K562 (cell line): ENCODE measurements at regions not wholly inside any gene's neighbourhood (a gene's known extent, or its start where the extent isn't known, plus 50 kb on each side); places are given as distances from the start of the nearest gene placed in this dataset.

Source experiments
- ATAC-seq: fragments of 200-7000 bp; cut with Tn5 transposase; 3 replicates; pipeline ENCODE4 v1.9.1; 2020; ENCODE audit warnings: moderate library complexity
- BruUV-seq: library from RNA; stranded (reverse); fragments of 400-500 nt; replicated peaks from 2 replicates; lab custom pipeline; 2021; lab: Mats Ljungman, UMichigan
- CTCF ChIA-PET: fragments of 300-600 bp; formaldehyde crosslinking; extraction: SDS; loops from one replicate; lab custom pipeline; 2021; ENCODE audit warnings: low intra/inter-chr PET ratio; lab: Yijun Ruan, JAX
- POLR2A ChIA-PET: fragments of 300-600, 350-650 bp; sonication (Branson Sonifier 250); formaldehyde crosslinking; extraction: SDS; loops from one replicate; lab custom pipeline; 2021; ENCODE audit warnings: antibody characterized with exemption, inconsistent platforms; lab: Yijun Ruan, JAX
- DNase-seq, 4 experiments: peaks; one replicate each; pipeline versions ENCODE4 v3.0.0 to v3.0.0-alpha.2; 2011 to 2018; ENCODE audit warnings: low spot score in 3 of 4, mixed read lengths in 3 of 4; ENCODE audit errors: extremely low read depth in 1 of 4
- FAIRE-seq: peaks from 2 replicates; lab custom pipeline; 2011; peaks lifted over from hg19 to GRCh38; lab: Jason Lieb, UNC
- H2AFZ ChIP-seq: 2 replicates; pipeline ENCODE4 v1.6.0; 2011; ENCODE audit warnings: low read depth, low read length, control low read depth, inconsistent platforms
- H3K27ac ChIP-seq: fragments of 200-600 bp; 3 replicates; pipeline ENCODE4 v1.8.0; 2011; ENCODE audit warnings: low read depth, mild to moderate bottlenecking, control low read depth, inconsistent platforms, low read length, moderate library complexity, mixed read lengths; ENCODE audit errors: extremely low read depth
- H3K27me3 ChIP-seq, 2 experiments: fragments of 300-600 bp in 1 of 2; 2 replicates in 1 of 2; 3 replicates in 1 of 2; pipeline versions ENCODE4 v1.6.0 to v1.8.0; 2011; ENCODE audit warnings: inconsistent platforms in 2 of 2, low read length in 2 of 2, mild to moderate bottlenecking in 1 of 2, mixed read lengths in 1 of 2, moderate library complexity in 1 of 2; ENCODE audit not compliant: control insufficient read depth in 2 of 2, insufficient read depth in 2 of 2
- H3K36me3 ChIP-seq: fragments of 300-600 bp; 3 replicates; pipeline ENCODE4 v1.8.0; 2011; ENCODE audit warnings: mild to moderate bottlenecking, low read length, inconsistent platforms; ENCODE audit not compliant: control insufficient read depth, insufficient read depth
- H3K4me1 ChIP-seq, 2 experiments: fragments of 200-600 bp in 1 of 2; replicated peaks in 1 of 2; 2 replicates in 1 of 2; 3 replicates in 1 of 2; pipeline versions ENCODE4 v1.5.1 to v1.8.0; 2011; ENCODE audit warnings: inconsistent platforms in 2 of 2, low read length in 2 of 2, mild to moderate bottlenecking in 1 of 2, mixed read lengths in 1 of 2, moderate library complexity in 1 of 2; ENCODE audit not compliant: control insufficient read depth in 2 of 2, insufficient read depth in 2 of 2
- H3K4me2 ChIP-seq: 2 replicates; pipeline ENCODE4 v1.6.1; 2011; ENCODE audit warnings: low read length, control low read depth, inconsistent platforms, mixed read lengths; ENCODE audit not compliant: insufficient read depth
- H3K4me3 ChIP-seq: fragments of 200-600 bp; sonication (generic), shearing (Covaris generic); 2 replicates; pipeline ENCODE4 v1.5.1; 2016; ENCODE audit warnings: control low read depth, inconsistent platforms
- H3K79me2 ChIP-seq: fragments of 200-600 bp; 3 replicates; pipeline ENCODE4 v1.8.0; 2011; ENCODE audit warnings: low read length, inconsistent platforms; ENCODE audit not compliant: control insufficient read depth, insufficient read depth
- H3K9ac ChIP-seq, 2 experiments: 2 replicates each; pipeline versions ENCODE4 v1.6.0 to v1.6.1; 2011; ENCODE audit warnings: low read depth in 2 of 2, low read length in 2 of 2, control low read depth in 1 of 2, inconsistent platforms in 1 of 2, mild to moderate bottlenecking in 1 of 2, mixed read lengths in 1 of 2; ENCODE audit not compliant: insufficient read depth in 1 of 2
- H3K9me1 ChIP-seq: one replicate; pipeline ENCODE4 v1.6.0; 2011; ENCODE audit warnings: inconsistent platforms, mild to moderate bottlenecking, low read length, moderate library complexity; ENCODE audit not compliant: control insufficient read depth, insufficient read depth
- H3K9me3 ChIP-seq: replicated peaks from 2 replicates; pipeline ENCODE4 v1.5.1; 2011; ENCODE audit warnings: low read depth, low read length, inconsistent platforms; ENCODE audit not compliant: control insufficient read depth, insufficient read depth
- H4K20me1 ChIP-seq: replicated peaks from 2 replicates; pipeline ENCODE4 v1.6.1; 2011; ENCODE audit warnings: low read length, inconsistent platforms, mixed read lengths; ENCODE audit not compliant: control insufficient read depth, insufficient read depth
- KAT7 ChIP-seq: sonication (generic); formaldehyde crosslinking; IDR thresholded peaks from 2 replicates; pipeline ENCODE4 v1.8.0; 2022; ENCODE audit warnings: missing genetic modification reagents, mild to moderate bottlenecking, borderline replicate concordance
- NONO ChIP-seq, 2 experiments: fragments of 200-400 bp in 1 of 2; fragments of 450-650 bp in 1 of 2; formaldehyde crosslinking in 1 of 2; IDR thresholded peaks; 2 replicates each; pipeline ENCODE4 v1.6.1; 2017; ENCODE audit warnings: low read depth in 2 of 2, mild to moderate bottlenecking in 2 of 2, moderate library complexity in 2 of 2, low read length in 1 of 2
- SETDB1 ChIP-seq: IDR thresholded peaks from one replicate; pipeline ENCODE4 v1.6.1; 2012; ENCODE audit warnings: low read length, control low read depth, inconsistent platforms
- TRIM28 ChIP-seq: fragments of 450-650 bp; IDR thresholded peaks from 2 replicates; pipeline ENCODE4 v1.6.1; 2017
- ZNF561 ChIP-seq: fragments of 450-650 bp; formaldehyde crosslinking; conservative IDR thresholded peaks from 2 replicates; pipeline ENCODE4 v1.4.0; 2020; ENCODE audit warnings: mild to moderate bottlenecking, moderate library complexity
- WGBS: fragments of 100-300 bp; shearing (Covaris generic); methylation state at CpG from one replicate; pipeline ENCODE4 v1.1.6; 2016; ENCODE audit warnings: low coverage, mixed read lengths; ENCODE audit not compliant: insufficient coverage; ENCODE audit errors: missing lambda C conversion rate; 5-methylcytosine and 5-hydroxymethylcytosine counted together
- in situ Hi-C: fragments of 300-500 bp; cut with MboI; formaldehyde crosslinking; loops from 4 replicates; pipeline ENCODE4 v1.15.0; 2018; ENCODE audit warnings: inconsistent platforms, mixed read lengths
- intact Hi-C: fragments of 100-400 bp; cut with micrococcal nuclease; formaldehyde crosslinking; loops from 2 replicates; pipeline ENCODE4 v1.14.2; 2022
- TF ChIP-seq, protein P1 (sequence below): fragments of 250-450 bp; sonication (Bioruptor Pico); IDR thresholded peaks from 2 replicates; pipeline ENCODE4 v1.8.0; 2022; ENCODE audit warnings: inconsistent platforms
- TF ChIP-seq, protein P2 (sequence below), 2 experiments: IDR thresholded peaks in 1 of 2; conservative IDR thresholded peaks in 1 of 2; 2 replicates each; pipeline ENCODE4 v1.6.1; 2016; ENCODE audit warnings: low read depth in 2 of 2, mild to moderate bottlenecking in 1 of 2, missing compliant biosample characterization in 1 of 2, missing genetic modification characterization in 1 of 2, moderate library complexity in 1 of 2
- TF ChIP-seq, protein P3 (sequence below): fragments of 450-650 bp; conservative IDR thresholded peaks from 2 replicates; pipeline ENCODE4 v1.6.1; 2016; ENCODE audit warnings: missing genetic modification characterization, low read depth, mild to moderate bottlenecking, control low read depth, missing compliant biosample characterization
- TF ChIP-seq, protein P4 (sequence below): fragments of 250-450 bp; sonication (Bioruptor Pico); IDR thresholded peaks from 2 replicates; pipeline ENCODE4 v1.5.0; 2021; ENCODE audit warnings: mild to moderate bottlenecking, borderline replicate concordance

DNA sequence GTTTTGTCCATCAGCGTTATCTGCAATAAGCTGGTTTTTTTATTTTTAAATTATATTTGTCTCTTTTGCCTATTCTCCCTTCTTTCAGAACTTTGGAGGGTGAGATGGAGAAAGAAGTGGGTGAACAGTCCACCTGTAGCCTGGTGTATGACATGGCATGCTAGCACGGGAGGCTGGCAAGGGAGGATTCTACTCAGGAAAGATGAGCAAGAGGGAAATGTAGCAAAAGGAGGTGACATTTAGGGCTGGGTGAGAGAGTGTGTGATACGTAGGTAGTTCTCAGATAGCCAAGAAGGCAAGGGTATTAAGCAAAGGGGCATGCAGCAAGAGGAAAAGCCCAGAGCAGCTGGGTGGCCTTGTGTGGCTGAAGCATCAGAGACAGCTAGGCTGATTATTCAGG lies 612.9 kb upstream of the IGFBP3 start (continued):
- TF ChIP-seq, protein P1, sequence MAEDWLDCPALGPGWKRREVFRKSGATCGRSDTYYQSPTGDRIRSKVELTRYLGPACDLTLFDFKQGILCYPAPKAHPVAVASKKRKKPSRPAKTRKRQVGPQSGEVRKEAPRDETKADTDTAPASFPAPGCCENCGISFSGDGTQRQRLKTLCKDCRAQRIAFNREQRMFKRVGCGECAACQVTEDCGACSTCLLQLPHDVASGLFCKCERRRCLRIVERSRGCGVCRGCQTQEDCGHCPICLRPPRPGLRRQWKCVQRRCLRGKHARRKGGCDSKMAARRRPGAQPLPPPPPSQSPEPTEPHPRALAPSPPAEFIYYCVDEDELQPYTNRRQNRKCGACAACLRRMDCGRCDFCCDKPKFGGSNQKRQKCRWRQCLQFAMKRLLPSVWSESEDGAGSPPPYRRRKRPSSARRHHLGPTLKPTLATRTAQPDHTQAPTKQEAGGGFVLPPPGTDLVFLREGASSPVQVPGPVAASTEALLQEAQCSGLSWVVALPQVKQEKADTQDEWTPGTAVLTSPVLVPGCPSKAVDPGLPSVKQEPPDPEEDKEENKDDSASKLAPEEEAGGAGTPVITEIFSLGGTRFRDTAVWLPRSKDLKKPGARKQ (CRISPR knock-in tag), result no peak
- TF ChIP-seq, all 486 proteins: peak for 0

DNA sequence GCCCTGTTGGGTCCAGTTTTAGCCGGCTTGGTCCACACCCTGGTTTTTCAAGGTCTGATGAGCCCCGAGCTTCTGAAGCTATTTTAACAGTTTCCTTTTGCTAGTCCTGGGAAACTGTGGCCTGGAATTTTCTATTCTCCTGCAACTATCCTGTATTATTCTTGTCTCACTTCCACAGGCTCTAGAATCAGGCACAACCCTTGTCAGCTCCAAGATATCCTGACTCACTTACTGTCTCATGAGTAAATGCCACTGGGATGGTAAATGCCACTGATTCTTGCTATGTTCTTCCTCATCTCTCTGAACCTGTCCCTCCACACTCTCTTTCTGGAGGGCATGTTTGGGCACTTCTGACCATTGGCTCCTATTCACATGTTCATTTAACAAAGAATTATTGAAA lies 611.5 kb upstream of the IGFBP3 start:
- Histone ChIP-seq H3K4me3 (no peak overlapping the region), H4K20me1 (no peaks in the 10 kb centered on the region), H3K4me2 (no peak overlapping the region), H3K36me3 (no peaks in the 10 kb centered on the region), H3K9ac (no peak overlapping the region), H3K9me1 (no peaks in the 10 kb centered on the region), H3K79me2 (no peaks in the 10 kb centered on the region), H3K9me3 (no peaks in the 10 kb centered on the region), H3K27ac (no peak overlapping the region), H2AFZ (no peak overlapping the region), H3K27me3 (no peaks in the 10 kb centered on the region), H3K4me1 (no peaks in the 10 kb centered on the region)
- intact Hi-C loops, result no loop called here
- TF ChIP-seq NONO (IDR thresholded peaks at IDR 0.05; ENCODE audit: low read depth in 2 of 2, low read length in 1 of 2) (no peak), KAT7 (CRISPR knock-in tag) (no peak), TRIM28 (no peak), ZNF561 (CRISPR knock-in tag) (no peak), SETDB1 (no peak)
- TF ChIP-seq, protein P2, sequence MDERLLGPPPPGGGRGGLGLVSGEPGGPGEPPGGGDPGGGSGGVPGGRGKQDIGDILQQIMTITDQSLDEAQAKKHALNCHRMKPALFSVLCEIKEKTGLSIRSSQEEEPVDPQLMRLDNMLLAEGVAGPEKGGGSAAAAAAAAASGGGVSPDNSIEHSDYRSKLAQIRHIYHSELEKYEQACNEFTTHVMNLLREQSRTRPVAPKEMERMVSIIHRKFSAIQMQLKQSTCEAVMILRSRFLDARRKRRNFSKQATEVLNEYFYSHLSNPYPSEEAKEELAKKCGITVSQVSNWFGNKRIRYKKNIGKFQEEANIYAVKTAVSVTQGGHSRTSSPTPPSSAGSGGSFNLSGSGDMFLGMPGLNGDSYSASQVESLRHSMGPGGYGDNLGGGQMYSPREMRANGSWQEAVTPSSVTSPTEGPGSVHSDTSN (CRISPR knock-in tag; IDR thresholded peaks at IDR 0.05; ENCODE audit: low read depth), result no peak
- TF ChIP-seq, protein P2 (tag; conservative IDR thresholded peaks at IDR 0.05; ENCODE audit: low read depth), result no peak
- TF ChIP-seq, protein P3, sequence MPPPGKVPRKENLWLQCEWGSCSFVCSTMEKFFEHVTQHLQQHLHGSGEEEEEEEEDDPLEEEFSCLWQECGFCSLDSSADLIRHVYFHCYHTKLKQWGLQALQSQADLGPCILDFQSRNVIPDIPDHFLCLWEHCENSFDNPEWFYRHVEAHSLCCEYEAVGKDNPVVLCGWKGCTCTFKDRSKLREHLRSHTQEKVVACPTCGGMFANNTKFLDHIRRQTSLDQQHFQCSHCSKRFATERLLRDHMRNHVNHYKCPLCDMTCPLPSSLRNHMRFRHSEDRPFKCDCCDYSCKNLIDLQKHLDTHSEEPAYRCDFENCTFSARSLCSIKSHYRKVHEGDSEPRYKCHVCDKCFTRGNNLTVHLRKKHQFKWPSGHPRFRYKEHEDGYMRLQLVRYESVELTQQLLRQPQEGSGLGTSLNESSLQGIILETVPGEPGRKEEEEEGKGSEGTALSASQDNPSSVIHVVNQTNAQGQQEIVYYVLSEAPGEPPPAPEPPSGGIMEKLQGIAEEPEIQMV, result no peak
- TF ChIP-seq, protein P4, sequence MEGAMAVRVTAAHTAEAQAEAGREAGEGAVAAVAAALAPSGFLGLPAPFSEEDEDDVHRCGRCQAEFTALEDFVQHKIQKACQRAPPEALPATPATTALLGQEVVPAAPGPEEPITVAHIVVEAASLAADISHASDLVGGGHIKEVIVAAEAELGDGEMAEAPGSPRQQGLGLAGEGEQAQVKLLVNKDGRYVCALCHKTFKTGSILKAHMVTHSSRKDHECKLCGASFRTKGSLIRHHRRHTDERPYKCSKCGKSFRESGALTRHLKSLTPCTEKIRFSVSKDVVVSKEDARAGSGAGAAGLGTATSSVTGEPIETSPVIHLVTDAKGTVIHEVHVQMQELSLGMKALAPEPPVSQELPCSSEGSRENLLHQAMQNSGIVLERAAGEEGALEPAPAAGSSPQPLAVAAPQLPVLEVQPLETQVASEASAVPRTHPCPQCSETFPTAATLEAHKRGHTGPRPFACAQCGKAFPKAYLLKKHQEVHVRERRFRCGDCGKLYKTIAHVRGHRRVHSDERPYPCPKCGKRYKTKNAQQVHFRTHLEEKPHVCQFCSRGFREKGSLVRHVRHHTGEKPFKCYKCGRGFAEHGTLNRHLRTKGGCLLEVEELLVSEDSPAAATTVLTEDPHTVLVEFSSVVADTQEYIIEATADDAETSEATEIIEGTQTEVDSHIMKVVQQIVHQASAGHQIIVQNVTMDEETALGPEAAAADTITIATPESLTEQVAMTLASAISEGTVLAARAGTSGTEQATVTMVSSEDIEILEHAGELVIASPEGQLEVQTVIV (CRISPR knock-in tag), result no peak
- BruUV-seq, result no TSS peak
- FAIRE-seq (no peak), ATAC-seq (no peak), DNase-seq (no peak)
- ChIA-PET POLR2A (no interaction called here), CTCF (no interaction called here)
- WGBS, result 0% methylated on average over 2 of the region's 2 CpGs
- in situ Hi-C loops, result no loop called here
